AG09319 (cell line): ENCODE measurements at regions not wholly inside any gene's neighbourhood (a gene's known extent, or its start where the extent isn't known, plus 50 kb on each side); places are given as distances from the start of the nearest gene placed in this dataset.

Experiments
- DNase-seq: peaks from one replicate; pipeline ENCODE4 v3.0.0-alpha.2; 2010; ENCODE audit warnings: low read depth; ENCODE audit errors: extremely low read depth
- CTCF ChIP-seq: IDR thresholded peaks from 2 replicates; pipeline ENCODE4 v1.5.1; 2011; ENCODE audit warnings: low read depth, mild to moderate bottlenecking, inconsistent platforms, low read length, moderate library complexity

DNA sequence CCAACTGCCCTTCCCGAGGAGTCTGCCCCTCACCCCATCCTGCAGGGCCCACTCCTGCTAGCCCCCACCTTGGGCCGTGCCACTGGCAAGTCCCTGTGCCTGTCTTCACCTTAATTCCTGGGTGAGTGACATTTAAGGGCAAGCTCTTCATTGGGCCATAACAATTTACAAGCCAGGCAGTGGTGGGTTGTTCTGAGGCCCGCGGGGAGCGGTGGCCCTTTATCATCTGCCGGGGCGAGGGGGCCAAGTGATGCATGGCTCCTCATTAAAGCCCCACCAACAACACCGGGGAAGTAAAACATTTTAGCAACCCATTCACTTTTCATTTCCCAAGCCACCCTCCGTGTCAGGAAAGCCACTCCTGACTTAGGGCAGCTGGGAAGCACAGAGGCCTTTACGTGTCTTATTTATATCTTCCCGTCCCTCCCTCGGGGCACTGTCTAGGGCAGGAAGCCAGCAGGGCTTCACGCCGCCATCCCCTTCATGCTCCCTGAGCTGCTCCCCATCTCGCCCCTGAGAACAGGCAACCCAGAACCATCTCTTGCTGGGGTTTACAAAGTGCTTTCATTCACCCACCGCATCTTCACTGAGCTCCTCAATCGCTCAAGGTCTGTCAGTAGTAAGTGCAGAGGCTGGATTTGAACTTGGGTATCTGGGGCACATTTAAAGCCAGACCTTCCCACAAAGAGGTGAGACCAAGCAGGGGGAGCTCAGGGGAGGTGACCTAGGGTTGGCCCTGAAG is 55.5 kb upstream of the CCDC167 start:
- no peak for DNase-seq
- TF ChIP-seq CTCF, result no peak

GRCh38 chr6:37554480-37554819 is 54.8 kb upstream of the CCDC167 start:
- TF ChIP-seq CTCF, result no peak
- no peak for DNase-seq

DNA sequence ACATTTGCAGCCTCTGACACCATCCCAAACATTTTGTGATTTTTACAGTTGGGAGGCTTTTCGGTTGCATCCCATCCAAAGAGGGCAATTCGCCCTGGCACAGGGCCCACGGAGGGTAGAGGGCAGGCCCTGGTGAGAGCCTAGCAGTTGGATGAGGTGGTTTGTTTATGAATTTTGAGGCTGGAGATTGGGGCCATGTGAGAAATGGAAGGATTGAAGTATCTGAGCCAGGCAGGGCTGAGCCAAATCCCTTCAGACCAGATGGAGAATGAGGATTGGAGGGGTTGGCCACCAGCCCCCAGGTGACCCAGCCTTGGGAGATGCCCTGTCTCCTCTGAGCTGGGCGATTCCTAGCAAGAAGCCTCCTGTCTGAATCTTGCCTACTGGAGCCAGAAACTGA is 52.6 kb upstream of the CCDC167 start:
- DNase-seq, result no peak
- TF ChIP-seq CTCF, result no peak

GRCh38 chr6:37551867-37552266 is 52.2 kb upstream of the CCDC167 start:
- no peak for DNase-seq

GRCh38 chr6:37551446-37551845 is 51.8 kb upstream of the CCDC167 start:
- no peak for DNase-seq
- TF ChIP-seq CTCF, result no peak

More at GRCh38 chr6:37551867-37552266, 52.2 kb upstream of the CCDC167 start:
- TF ChIP-seq CTCF, result no peak

GRCh38 chr6:37551002-37551401 is 51.3 kb upstream of the CCDC167 start:
- no peak for TF ChIP-seq CTCF

DNA sequence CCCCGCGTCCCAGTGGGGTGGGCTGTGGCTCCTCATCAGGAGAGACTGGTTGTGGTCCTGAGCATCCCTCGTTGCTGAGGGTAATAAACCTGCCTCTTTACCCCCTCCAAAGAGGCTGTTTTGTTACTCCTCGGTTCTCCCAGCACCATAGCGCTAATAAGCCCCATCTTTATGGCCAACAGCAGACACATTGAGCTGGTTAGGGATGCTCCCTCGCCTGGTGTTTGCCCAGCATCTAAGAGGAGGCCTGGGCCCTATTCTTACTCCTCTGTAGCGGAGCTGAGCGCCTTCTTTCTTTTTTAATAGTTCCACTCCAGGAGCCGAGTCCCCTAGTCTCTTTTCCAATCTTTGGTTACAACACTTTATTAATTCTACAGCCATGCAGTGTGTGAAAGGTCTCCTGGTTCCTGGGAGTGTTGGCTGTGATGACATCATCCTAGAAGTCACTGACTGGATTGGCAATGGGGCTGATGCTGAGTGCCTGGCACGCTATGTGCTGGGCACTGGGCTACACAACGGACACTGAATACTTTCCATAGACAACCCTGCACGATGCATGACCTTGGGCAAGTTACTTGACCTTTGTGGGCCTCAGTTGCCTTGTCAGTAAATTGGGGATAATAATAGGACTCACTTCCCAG is 50.6 kb upstream of the CCDC167 start:
- DNase-seq, result no peak
- TF ChIP-seq CTCF, result no peak

More at GRCh38 chr6:37551002-37551401, 51.3 kb upstream of the CCDC167 start:
- no peak for DNase-seq
